ENCODE measurements at regions not wholly inside any gene's neighbourhood (a gene's known extent, or its start where the extent isn't known, plus 50 kb on each side); places are given as distances from the start of the nearest gene placed in this dataset.

DNA sequence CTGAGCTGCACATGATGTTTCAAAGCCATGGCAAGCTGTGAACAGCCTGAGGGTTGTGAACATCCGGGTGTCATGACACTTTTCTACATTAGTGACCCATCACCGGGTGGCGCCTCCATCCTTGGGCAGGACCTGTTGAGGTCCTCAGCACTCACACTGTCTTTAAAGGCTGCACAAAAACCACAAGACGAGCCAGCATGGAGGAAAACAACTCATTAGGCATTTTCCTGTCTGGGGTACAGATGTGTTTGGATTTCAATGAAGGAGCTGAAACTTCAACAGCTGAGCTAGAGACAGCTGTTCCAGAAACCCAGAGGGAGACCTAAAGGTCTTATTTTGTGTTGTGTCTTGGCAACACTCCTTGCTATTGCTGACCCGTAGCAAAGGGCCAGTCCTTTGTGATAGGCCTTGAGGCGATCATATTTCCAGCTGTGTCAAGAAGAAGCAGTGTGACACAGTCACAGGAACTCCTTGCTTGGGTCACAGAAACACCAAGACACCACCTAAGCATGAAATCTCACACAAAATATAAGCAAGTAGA is 151.8 kb upstream of the VLDLR start:
- Histone ChIP-seq H3K4me1 (no peaks in the 10 kb centered on the region; the same call in none of the 2 replicates), H3K36me3 (no peaks in the 10 kb centered on the region), H3K27me3 (no peaks in the 10 kb centered on the region), H3K9me3 (no peaks in the 10 kb centered on the region), H3K4me3 (ENCODE audit: low read depth, low read length) (no peak overlapping the region)
- TF ChIP-seq, protein P1, sequence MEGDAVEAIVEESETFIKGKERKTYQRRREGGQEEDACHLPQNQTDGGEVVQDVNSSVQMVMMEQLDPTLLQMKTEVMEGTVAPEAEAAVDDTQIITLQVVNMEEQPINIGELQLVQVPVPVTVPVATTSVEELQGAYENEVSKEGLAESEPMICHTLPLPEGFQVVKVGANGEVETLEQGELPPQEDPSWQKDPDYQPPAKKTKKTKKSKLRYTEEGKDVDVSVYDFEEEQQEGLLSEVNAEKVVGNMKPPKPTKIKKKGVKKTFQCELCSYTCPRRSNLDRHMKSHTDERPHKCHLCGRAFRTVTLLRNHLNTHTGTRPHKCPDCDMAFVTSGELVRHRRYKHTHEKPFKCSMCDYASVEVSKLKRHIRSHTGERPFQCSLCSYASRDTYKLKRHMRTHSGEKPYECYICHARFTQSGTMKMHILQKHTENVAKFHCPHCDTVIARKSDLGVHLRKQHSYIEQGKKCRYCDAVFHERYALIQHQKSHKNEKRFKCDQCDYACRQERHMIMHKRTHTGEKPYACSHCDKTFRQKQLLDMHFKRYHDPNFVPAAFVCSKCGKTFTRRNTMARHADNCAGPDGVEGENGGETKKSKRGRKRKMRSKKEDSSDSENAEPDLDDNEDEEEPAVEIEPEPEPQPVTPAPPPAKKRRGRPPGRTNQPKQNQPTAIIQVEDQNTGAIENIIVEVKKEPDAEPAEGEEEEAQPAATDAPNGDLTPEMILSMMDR (IDR thresholded peaks at IDR 0.05; ENCODE audit: low read depth, low read length), result peak; percentile 18; the same call in 1 of the 2 replicates
- DNase-seq, result peak; percentile 32

DNA sequence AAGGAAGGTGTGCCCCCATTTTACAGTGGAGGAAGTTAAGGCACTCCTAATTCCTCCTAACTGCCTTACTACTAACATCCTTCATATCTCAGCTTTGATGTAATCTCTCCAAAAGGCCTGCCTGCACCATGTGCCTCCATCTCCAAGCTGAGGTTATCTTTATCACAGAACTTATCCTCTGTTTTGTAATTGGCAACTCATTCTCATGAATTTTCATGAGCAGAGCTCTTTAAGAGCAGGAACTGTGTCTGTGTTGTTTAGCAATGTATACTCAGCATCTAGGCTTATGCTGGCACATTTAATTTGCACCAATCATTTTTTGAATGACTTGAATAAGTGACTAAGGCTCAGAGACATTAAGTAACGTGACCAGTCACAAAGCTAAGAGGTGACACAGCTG is 147.9 kb upstream of the VLDLR start:
- H3K36me3 ChIP-seq, result no peaks in the 10 kb centered on the region
- TF ChIP-seq, protein P1 (IDR thresholded peaks at IDR 0.05; ENCODE audit: low read depth, low read length), result no peak
- H3K4me3 ChIP-seq (ENCODE audit: low read depth, low read length), result no peak overlapping the region
- no peaks in the 10 kb centered on the region for H3K27me3 ChIP-seq
- DNase-seq, result no peak
- no peaks in the 10 kb centered on the region for H3K9me3 ChIP-seq
- no peaks in the 10 kb centered on the region; the same call in none of the 2 replicates for H3K4me1 ChIP-seq

DNA sequence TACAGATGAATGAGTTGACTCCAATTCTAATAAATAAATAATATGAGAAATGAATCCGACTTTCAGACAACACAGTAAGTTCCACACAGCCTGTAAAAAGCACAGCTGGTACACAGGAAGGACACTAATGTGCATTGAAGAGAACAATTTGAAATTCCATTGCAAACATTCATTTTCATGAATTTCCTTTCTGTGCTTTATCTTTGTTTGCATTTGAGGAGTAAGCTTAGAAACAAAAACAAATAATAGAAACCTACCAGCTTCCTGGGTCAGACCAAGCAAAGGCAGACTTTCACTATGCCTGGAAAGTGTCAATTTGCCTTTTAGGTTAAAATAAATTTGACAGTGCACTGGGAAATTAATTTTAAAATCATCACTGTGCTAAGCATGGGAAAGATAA is 143.8 kb upstream of the VLDLR start:
- DNase-seq, result no peak
- Histone ChIP-seq H3K27me3 (no peaks in the 10 kb centered on the region), H3K4me1 (no peaks in the 10 kb centered on the region; the same call in none of the 2 replicates), H3K4me3 (ENCODE audit: low read depth, low read length) (no peak overlapping the region), H3K9me3 (no peaks in the 10 kb centered on the region), H3K36me3 (no peaks in the 10 kb centered on the region)
- TF ChIP-seq, protein P1 (IDR thresholded peaks at IDR 0.05; ENCODE audit: low read depth, low read length), result no peak

DNA sequence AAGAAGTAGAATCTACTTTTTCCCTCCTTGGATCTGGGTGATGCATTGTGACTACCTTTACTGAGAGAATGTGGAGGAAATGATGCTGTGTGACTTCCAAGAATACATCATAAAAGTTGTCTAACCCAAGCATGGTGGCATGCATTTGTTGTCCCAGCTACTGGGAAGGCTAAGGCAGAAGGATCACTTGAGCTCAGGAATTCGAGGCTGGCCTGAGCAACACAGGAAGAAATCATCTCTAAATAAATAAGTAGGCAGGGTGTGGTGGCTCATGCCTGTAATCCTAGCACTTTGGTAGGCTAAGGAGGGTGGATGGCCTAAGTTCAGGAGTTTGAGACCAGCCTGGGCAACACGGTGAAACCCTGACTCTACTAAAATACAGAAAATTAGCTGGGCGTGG is 143.2 kb upstream of the VLDLR start:
- no peak for DNase-seq
- H3K4me3 ChIP-seq (ENCODE audit: low read depth, low read length), result no peak overlapping the region
- H3K27me3 ChIP-seq, result no peaks in the 10 kb centered on the region
- no peaks in the 10 kb centered on the region; the same call in none of the 2 replicates for H3K4me1 ChIP-seq
- H3K9me3 ChIP-seq, result no peaks in the 10 kb centered on the region
- TF ChIP-seq, protein P1 (IDR thresholded peaks at IDR 0.05; ENCODE audit: low read depth, low read length), result no peak
- no peaks in the 10 kb centered on the region for H3K36me3 ChIP-seq

DNA sequence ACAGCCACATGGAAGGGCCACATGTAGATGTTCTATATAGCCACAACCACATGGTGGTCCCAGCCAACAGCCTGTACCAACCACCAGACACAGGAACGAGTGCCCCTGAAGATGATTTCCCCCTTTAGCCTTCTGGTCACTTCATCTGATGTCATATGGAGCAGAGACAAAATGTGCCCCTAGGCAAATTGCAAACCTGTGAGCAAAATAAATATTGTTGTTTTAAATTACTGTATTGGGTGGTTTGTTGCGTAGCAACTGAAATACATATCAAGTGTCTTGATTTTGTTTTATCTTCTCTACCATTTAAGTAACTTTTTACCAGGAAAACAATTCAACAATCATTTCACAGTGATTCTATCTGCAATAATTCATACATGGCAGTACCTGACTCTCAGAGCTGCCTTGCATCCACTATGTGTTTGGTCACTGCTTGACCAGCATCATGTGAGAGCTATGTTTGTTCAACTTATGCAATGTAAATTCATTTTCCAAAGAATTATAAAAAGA is 142.5 kb upstream of the VLDLR start:
- H3K27me3 ChIP-seq, result no peaks in the 10 kb centered on the region
- peak; percentile 17 for DNase-seq
- no peaks in the 10 kb centered on the region for H3K36me3 ChIP-seq
- no peaks in the 10 kb centered on the region; the same call in 1 of the 2 replicates for H3K9me3 ChIP-seq
- H3K4me3 ChIP-seq (ENCODE audit: low read depth, low read length), result no peak overlapping the region
- TF ChIP-seq, protein P1 (IDR thresholded peaks at IDR 0.05; ENCODE audit: low read depth, low read length), result no peak
- no peaks in the 10 kb centered on the region; the same call in none of the 2 replicates for H3K4me1 ChIP-seq

DNA sequence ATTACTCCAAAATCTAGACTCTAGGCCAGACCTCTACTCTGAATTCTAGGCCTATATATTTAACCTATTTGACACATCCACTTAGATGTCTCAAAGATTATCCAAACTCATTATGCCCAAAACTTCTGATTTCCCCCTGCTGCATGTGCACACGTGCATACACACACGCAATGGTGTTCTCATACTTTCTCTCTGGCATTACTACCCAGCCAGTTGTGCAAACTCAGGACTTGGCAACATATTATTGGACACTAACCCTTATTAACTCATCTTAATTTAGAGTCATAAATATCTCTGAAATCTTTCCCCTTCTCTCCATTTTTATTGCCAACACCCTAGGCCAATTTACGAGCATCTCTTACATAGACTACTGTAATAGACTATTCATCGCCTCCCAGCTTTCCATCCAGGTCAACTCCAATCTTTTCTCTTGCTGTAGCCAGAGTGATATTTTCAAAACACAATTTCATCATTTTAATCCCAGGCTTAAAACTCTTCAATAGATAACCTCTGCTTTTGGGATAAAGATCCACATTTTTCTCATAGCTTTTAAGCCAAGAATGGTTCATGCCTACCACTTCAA is 141.2 kb upstream of the VLDLR start:
- Histone ChIP-seq H3K4me3 (ENCODE audit: low read depth, low read length) (no peak overlapping the region), H3K4me1 (no peaks in the 10 kb centered on the region), H3K9me3 (no peaks in the 10 kb centered on the region; the same call in 1 of the 2 replicates), H3K27me3 (no peaks in the 10 kb centered on the region), H3K36me3 (no peaks in the 10 kb centered on the region)
- TF ChIP-seq, protein P1 (IDR thresholded peaks at IDR 0.05; ENCODE audit: low read depth, low read length), result no peak
- DNase-seq, result no peak

Measured in BE2C (cell line).